ENCODE measurements at regions not wholly inside any gene's neighbourhood (a gene's known extent, or its start where the extent isn't known, plus 50 kb on each side); places are given as distances from the start of the nearest gene placed in this dataset.

DNA sequence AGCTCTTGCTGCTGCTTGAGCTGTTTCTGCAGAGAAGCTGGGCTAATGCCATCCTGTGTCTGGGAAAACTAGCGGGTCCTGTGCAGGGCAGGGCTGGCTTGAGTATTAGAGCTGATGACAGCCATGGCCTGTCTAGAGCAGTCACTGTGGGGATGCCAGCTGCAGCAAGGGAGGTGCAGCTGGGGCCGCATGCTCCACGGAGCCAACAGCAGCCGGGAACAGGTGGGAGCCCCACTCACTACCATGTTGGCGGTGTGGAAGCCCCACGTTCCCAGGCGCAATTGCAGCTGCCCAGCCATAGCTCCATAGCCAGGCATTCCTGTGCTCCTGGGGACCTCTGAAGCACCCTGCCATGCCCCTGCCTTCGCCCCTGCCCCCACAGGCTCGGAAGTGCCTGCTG lies 212.9 kb downstream of the TFAP2C start:
- no peaks in the 10 kb centered on the region for H3K36me3 Mint-ChIP-seq (ENCODE audit: low read depth)
- H3K4me3 Mint-ChIP-seq, result no peak overlapping the region
- no peaks in the 10 kb centered on the region for H3K27me3 Mint-ChIP-seq (ENCODE audit: insufficient read depth)
- H3K27ac Mint-ChIP-seq, result no peak overlapping the region
- intact Hi-C loops (cut with micrococcal nuclease), result no loop called here
- no peak for DNase-seq (ENCODE audit: low spot score)
- H3K9me3 Mint-ChIP-seq, result no peaks in the 10 kb centered on the region
- H3K4me1 Mint-ChIP-seq (ENCODE audit: low read depth), result no peaks in the 10 kb centered on the region

DNA sequence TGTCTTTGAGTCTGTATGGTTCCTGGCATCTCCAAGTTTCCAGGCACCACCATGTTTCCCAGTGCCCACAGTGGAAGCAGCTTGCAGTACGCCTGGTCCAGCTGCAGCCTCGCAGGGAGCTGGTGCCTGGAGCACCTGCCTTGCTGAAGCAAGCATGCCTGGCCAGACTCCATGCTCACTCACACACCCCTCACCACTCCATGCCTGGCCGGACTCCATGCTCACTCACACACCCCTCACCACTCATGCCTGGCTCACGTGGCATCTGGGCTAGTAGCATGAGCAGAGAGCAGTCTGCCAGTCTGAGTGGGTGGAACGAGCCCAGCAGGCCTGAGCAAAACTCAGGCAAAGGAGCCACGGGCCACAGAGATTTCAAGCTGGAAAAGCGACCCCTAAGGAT lies 214.3 kb downstream of the TFAP2C start:
- H3K4me1 Mint-ChIP-seq (ENCODE audit: low read depth), result no peaks in the 10 kb centered on the region
- no peak for DNase-seq (ENCODE audit: low spot score)
- H3K36me3 Mint-ChIP-seq (ENCODE audit: low read depth), result no peaks in the 10 kb centered on the region
- no peaks in the 10 kb centered on the region for H3K27me3 Mint-ChIP-seq (ENCODE audit: insufficient read depth)
- no peak overlapping the region for H3K27ac Mint-ChIP-seq
- H3K4me3 Mint-ChIP-seq, result no peak overlapping the region
- H3K9me3 Mint-ChIP-seq, result no peaks in the 10 kb centered on the region
- intact Hi-C loops (cut with micrococcal nuclease), result no loop called here

DNA sequence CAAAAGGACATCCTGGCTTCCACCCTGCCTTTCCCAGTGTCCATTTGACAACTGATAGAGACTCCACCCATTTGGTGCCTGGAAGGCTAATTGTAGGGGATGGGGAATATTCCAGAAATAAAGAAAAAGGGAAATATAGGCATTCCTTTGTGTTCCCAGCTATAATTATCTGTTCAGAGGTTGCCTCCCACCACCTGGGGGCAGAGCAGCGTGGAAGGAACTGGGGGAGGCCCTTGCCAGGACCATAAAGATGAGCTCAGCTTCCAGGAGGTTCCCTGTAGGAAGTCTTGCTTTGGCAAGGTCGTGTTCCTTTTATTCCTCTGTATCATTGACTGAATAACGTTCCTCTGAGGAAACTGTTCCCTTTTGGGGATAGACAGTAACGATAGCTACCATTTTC lies 214.7 kb downstream of the TFAP2C start:
- no peaks in the 10 kb centered on the region for H3K4me1 Mint-ChIP-seq (ENCODE audit: low read depth)
- no peaks in the 10 kb centered on the region for H3K9me3 Mint-ChIP-seq
- no peak overlapping the region for H3K27ac Mint-ChIP-seq
- no peak for DNase-seq (ENCODE audit: low spot score)
- H3K36me3 Mint-ChIP-seq (ENCODE audit: low read depth), result no peaks in the 10 kb centered on the region
- H3K27me3 Mint-ChIP-seq (ENCODE audit: insufficient read depth), result no peaks in the 10 kb centered on the region
- no peak overlapping the region for H3K4me3 Mint-ChIP-seq
- intact Hi-C loops (cut with micrococcal nuclease), result no loop called here

DNA sequence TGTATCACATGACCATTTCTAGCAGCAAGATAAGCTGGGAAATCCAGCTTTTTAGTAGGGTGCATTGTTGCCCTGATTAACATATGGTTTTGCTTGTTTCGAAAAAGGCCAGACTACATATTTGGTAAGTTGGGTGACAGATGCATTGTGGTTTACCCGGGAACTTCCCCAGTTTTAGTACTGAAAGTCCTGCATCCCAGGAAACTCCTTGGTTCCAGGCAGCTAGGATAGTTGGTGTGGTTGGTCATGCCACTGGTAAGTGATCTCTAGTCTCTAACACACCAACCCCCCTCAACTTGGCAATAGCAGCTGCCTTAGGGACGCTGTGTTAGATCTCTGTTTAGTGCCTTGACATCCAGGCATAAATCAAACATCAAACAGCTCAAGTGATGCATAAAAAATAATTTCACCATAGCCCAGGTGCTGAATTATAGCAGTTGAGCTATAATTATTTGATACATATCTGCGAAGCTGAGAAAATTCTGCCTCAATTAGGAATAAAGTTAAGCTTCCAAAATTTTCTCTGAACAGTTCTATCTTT lies 216.5 kb downstream of the TFAP2C start:
- no peaks in the 10 kb centered on the region for H3K4me1 Mint-ChIP-seq (ENCODE audit: low read depth)

DNA sequence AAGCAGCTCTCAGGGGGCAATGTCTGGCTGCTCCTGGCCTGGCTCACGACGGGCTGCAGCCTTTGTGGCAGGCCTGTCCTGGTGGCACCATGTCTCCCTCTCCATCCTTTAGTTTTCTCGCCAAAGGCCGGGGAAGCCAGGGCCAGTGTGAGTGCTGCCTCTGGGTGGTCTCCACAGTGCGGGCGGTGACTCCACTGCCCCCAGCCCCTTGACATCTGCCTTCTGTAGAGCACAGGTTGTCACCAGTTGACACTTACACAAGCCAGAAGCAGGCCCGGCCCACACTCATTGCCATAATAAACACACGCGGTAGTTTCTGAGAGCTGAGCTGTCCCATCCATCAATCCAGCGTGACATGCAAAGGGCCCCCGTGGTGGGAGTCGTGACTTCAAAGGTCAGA lies 219.5 kb downstream of the TFAP2C start:
- Mint-ChIP-seq H3K9me3 (no peaks in the 10 kb centered on the region), H3K27me3 (ENCODE audit: insufficient read depth) (no peaks in the 10 kb centered on the region), H3K4me3 (no peak overlapping the region), H3K27ac (no peak overlapping the region), H3K36me3 (ENCODE audit: low read depth) (no peaks in the 10 kb centered on the region), H3K4me1 (ENCODE audit: low read depth) (no peaks in the 10 kb centered on the region)
- no peak for DNase-seq (ENCODE audit: low spot score)
- intact Hi-C loops (cut with micrococcal nuclease), result no loop called here

More for the DNA sequence above, 216.5 kb downstream of the TFAP2C start:
- intact Hi-C loops (cut with micrococcal nuclease), result no loop called here
- no peak overlapping the region for H3K27ac Mint-ChIP-seq
- no peak overlapping the region for H3K4me3 Mint-ChIP-seq
- no peaks in the 10 kb centered on the region for H3K9me3 Mint-ChIP-seq
- H3K36me3 Mint-ChIP-seq (ENCODE audit: low read depth), result no peaks in the 10 kb centered on the region
- DNase-seq (ENCODE audit: low spot score), result no peak
- no peaks in the 10 kb centered on the region for H3K27me3 Mint-ChIP-seq (ENCODE audit: insufficient read depth)

DNA sequence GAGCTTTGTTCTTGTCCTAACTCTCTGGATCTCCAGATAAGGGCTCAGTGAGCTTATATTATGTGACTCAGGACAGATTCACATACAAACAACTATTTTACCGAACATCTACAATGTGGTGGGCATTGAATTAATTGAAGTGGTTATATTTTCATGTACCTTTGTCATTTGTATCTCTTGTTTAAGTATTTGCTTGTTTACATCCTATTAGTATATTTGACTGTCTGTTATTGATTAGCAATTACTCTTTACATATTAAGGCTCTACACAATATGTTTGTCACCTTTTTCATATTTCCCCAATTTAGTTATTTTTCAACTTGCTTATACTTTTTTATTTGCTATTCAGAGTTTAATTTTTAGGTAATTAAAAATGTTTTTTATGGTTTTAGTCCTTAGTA lies 222.4 kb downstream of the TFAP2C start:
- no peak overlapping the region for H3K4me3 Mint-ChIP-seq
- no peak overlapping the region for H3K27ac Mint-ChIP-seq
- no peaks in the 10 kb centered on the region for H3K4me1 Mint-ChIP-seq (ENCODE audit: low read depth)
- H3K36me3 Mint-ChIP-seq (ENCODE audit: low read depth), result no peaks in the 10 kb centered on the region
- no peak for DNase-seq (ENCODE audit: low spot score)
- H3K27me3 Mint-ChIP-seq (ENCODE audit: insufficient read depth), result no peaks in the 10 kb centered on the region
- intact Hi-C loops (cut with micrococcal nuclease), result no loop called here
- no peaks in the 10 kb centered on the region for H3K9me3 Mint-ChIP-seq

- intact Hi-C loops (cut with micrococcal nuclease), result no loop called here
- Mint-ChIP-seq H3K36me3 (ENCODE audit: low read depth) (no peaks in the 10 kb centered on the region), H3K4me3 (no peak overlapping the region), H3K27me3 (ENCODE audit: insufficient read depth) (no peaks in the 10 kb centered on the region), H3K27ac (no peak overlapping the region), H3K9me3 (no peaks in the 10 kb centered on the region), H3K4me1 (ENCODE audit: low read depth) (no peaks in the 10 kb centered on the region)
- no peak for DNase-seq (ENCODE audit: low spot score)
Measured at GRCh38 chr20:56855708-56856107, 226.6 kb downstream of the TFAP2C start.

GRCh38 chr20:56857950-56858349 lies 228.8 kb downstream of the TFAP2C start:
- Mint-ChIP-seq H3K36me3 (ENCODE audit: low read depth) (no peaks in the 10 kb centered on the region), H3K27ac (no peak overlapping the region), H3K4me1 (ENCODE audit: low read depth) (no peaks in the 10 kb centered on the region), H3K27me3 (ENCODE audit: insufficient read depth) (no peaks in the 10 kb centered on the region), H3K9me3 (no peaks in the 10 kb centered on the region), H3K4me3 (no peak overlapping the region)
- DNase-seq (ENCODE audit: low spot score), result no peak
- intact Hi-C loops (cut with micrococcal nuclease), result no loop called here

- no peaks in the 10 kb centered on the region for H3K27me3 Mint-ChIP-seq (ENCODE audit: insufficient read depth)
- intact Hi-C loops (cut with micrococcal nuclease), result no loop called here
- no peak for DNase-seq (ENCODE audit: low spot score)
- no peaks in the 10 kb centered on the region for H3K4me1 Mint-ChIP-seq (ENCODE audit: low read depth)
- no peak overlapping the region for H3K27ac Mint-ChIP-seq
- no peaks in the 10 kb centered on the region for H3K9me3 Mint-ChIP-seq
- no peaks in the 10 kb centered on the region for H3K36me3 Mint-ChIP-seq (ENCODE audit: low read depth)
- no peak overlapping the region for H3K4me3 Mint-ChIP-seq
Measured at GRCh38 chr20:56859039-56859800, 230.1 kb downstream of the TFAP2C start.

DNA sequence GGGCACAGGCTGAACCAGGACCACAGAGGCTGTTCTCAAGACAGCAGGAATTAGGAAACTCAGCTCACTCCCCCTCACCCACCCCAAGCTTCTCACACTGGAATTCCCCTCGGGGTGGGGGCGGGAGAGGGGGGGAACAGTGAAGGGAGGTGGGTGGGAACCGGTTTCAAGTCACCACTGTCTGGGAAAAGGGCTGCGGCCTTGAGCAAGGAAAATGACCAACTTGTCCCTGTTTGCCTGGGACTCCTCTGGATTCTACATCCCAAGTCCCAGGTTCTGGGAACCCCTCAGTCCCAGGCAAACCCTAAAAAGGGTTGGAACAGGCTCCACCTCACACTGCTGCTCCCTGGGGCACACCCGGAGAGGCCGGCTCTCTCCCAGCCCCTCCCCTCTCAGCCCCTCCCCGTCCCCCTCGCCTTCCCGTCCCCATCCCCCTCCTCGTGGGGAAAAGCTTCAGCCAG lies 230.7 kb downstream of the TFAP2C start:
- Mint-ChIP-seq H3K9me3 (no peaks in the 10 kb centered on the region), H3K4me1 (ENCODE audit: low read depth) (no peaks in the 10 kb centered on the region), H3K27me3 (ENCODE audit: insufficient read depth) (no peaks in the 10 kb centered on the region), H3K27ac (no peak overlapping the region), H3K36me3 (ENCODE audit: low read depth) (no peaks in the 10 kb centered on the region), H3K4me3 (no peak overlapping the region)
- intact Hi-C loops (cut with micrococcal nuclease), result no loop called here
- DNase-seq (ENCODE audit: low spot score), result no peak

DNA sequence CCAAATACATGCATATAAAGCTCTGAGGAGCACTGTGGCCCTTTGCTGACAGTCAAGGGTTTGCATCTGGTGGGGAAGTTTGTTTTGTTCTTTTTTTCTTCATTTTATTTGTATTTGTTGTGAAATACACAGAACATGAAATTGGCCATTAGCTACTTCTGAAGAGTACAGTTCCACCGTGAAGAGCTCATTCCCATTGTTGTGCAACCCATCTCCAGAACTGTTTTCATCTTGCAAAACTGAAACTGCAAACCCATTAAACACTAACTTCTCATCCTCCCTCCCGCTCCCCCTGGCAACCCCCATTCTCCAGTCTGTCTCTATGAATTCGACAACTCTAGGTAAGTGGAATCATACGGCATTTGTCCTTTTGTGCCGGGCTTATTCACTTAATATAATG lies 231.3 kb downstream of the TFAP2C start:
- H3K9me3 Mint-ChIP-seq, result no peaks in the 10 kb centered on the region
- H3K27me3 Mint-ChIP-seq (ENCODE audit: insufficient read depth), result no peaks in the 10 kb centered on the region
- no peak overlapping the region for H3K4me3 Mint-ChIP-seq
- H3K27ac Mint-ChIP-seq, result no peak overlapping the region
- H3K4me1 Mint-ChIP-seq (ENCODE audit: low read depth), result no peaks in the 10 kb centered on the region
- no peaks in the 10 kb centered on the region for H3K36me3 Mint-ChIP-seq (ENCODE audit: low read depth)
- intact Hi-C loops (cut with micrococcal nuclease), result no loop called here
- DNase-seq (ENCODE audit: low spot score), result no peak

GRCh38 chr20:56861590-56861989 lies 232.5 kb downstream of the TFAP2C start:
- Mint-ChIP-seq H3K4me3 (no peak overlapping the region), H3K9me3 (no peaks in the 10 kb centered on the region), H3K27me3 (ENCODE audit: insufficient read depth) (no peaks in the 10 kb centered on the region), H3K36me3 (ENCODE audit: low read depth) (no peaks in the 10 kb centered on the region), H3K4me1 (ENCODE audit: low read depth) (no peaks in the 10 kb centered on the region), H3K27ac (no peak overlapping the region)
- no peak for DNase-seq (ENCODE audit: low spot score)
- intact Hi-C loops (cut with micrococcal nuclease), result no loop called here

DNA sequence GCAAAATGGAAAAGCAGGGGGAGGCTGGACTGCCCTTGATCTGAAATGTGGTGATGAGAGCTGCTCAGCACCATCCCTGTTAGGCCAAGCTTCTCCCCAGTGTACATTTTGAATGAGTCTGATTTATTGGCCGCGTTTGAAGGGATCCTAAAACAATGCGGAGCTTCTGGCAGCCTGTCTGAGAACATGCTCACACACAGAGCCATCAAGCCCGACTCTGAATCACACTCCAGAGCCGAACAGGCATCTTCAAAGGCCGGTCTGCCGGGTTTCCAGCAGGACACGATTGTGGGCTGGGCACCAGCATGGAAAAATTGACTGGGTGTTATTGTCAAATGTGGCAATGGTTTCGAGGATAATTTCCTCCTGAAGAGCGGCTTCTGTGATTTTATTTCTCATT lies 235.9 kb downstream of the TFAP2C start:
- Mint-ChIP-seq H3K9me3 (no peaks in the 10 kb centered on the region), H3K4me1 (ENCODE audit: low read depth) (no peaks in the 10 kb centered on the region), H3K27ac (no peak overlapping the region), H3K4me3 (no peak overlapping the region), H3K27me3 (ENCODE audit: insufficient read depth) (no peaks in the 10 kb centered on the region), H3K36me3 (ENCODE audit: low read depth) (no peaks in the 10 kb centered on the region)
- intact Hi-C loops (cut with micrococcal nuclease), result no loop called here
- no peak for DNase-seq (ENCODE audit: low spot score)

DNA sequence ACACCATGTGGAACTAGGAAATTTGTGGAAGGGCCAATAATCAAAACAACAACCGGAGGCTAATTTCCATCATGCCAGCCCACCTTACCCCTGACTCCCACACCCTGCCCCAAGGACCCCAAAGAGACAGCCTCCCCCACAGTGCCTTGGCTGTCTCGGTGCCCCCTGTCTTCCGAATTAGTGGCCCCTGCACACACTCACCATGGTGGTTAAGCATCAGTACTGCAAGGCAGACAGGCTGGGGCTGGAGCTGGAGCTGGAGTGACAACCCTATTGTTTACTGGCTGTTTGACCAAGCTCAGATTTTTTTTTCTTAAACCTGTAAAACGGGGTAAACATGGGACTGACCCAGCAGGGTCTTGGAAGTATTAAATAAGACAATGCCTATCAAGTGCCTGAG lies 238.0 kb downstream of the TFAP2C start:
- Mint-ChIP-seq H3K36me3 (ENCODE audit: low read depth) (no peaks in the 10 kb centered on the region), H3K4me1 (ENCODE audit: low read depth) (no peaks in the 10 kb centered on the region), H3K27ac (no peak overlapping the region), H3K27me3 (ENCODE audit: insufficient read depth) (no peaks in the 10 kb centered on the region), H3K9me3 (no peaks in the 10 kb centered on the region), H3K4me3 (no peak overlapping the region)
- intact Hi-C loops (cut with micrococcal nuclease), result no loop called here
- no peak for DNase-seq (ENCODE audit: low spot score)

Data from activated T-helper 1 cell treated with anti-CD3 and anti-CD28 coated beads, Interleukin-12 subunit alpha, Interleukin-12 subunit beta, Interleukin-2, Interleukin-4 antibody, amounts not matched to agents 30 ng/mL and 10 ng/mL and 1 ng/mL, durations not matched to agents 14 hours and 24 hours and 36 hours (primary cell).